Activated CD4-positive, alpha-beta memory T cell treated with anti-CD3 and anti-CD28 coated beads for 36 hours (primary cell): ENCODE measurements at regions not wholly inside any gene's neighbourhood (a gene's known extent, or its start where the extent isn't known, plus 50 kb on each side); places are given as distances from the start of the nearest gene placed in this dataset.

Experiments
- CTCF ChIA-PET: fragments of 350-600 bp; sonication (Branson Sonifier 250); formaldehyde crosslinking; loops from one replicate; lab custom pipeline; 2021; ENCODE audit warnings: antibody characterized with exemption, inconsistent platforms; lab: Charles Lee
- POLR2A ChIA-PET: fragments of 350-600 bp; sonication (Branson Sonifier 250); formaldehyde crosslinking; loops from one replicate; lab custom pipeline; 2021; ENCODE audit warnings: antibody characterized with exemption; lab: Charles Lee
- DNase-seq: peaks from one replicate; pipeline ENCODE4 v3.0.0-alpha.2; 2020
- H3K27ac Mint-ChIP-seq: one replicate; pipeline ENCODE4 v1.8.0; 2021; ENCODE audit warnings: mixed read lengths
- H3K27me3 Mint-ChIP-seq: one replicate; pipeline ENCODE4 v1.8.0; 2021; ENCODE audit warnings: mixed read lengths
- H3K36me3 Mint-ChIP-seq: one replicate; pipeline ENCODE4 v1.8.0; 2021; ENCODE audit warnings: mixed read lengths
- H3K4me1 Mint-ChIP-seq: one replicate; pipeline ENCODE4 v1.8.0; 2021; ENCODE audit warnings: low read depth, mixed read lengths
- H3K4me3 Mint-ChIP-seq: one replicate; pipeline ENCODE4 v1.8.0; 2021; ENCODE audit warnings: mild to moderate bottlenecking, mixed read lengths
- H3K9me3 Mint-ChIP-seq: one replicate; pipeline ENCODE4 v1.8.0; 2021; ENCODE audit warnings: mixed read lengths
- intact Hi-C: fragments of 100-400 bp; cut with micrococcal nuclease; formaldehyde crosslinking; loops from one replicate; pipeline ENCODE4 v1.15.1; 2023

DNA sequence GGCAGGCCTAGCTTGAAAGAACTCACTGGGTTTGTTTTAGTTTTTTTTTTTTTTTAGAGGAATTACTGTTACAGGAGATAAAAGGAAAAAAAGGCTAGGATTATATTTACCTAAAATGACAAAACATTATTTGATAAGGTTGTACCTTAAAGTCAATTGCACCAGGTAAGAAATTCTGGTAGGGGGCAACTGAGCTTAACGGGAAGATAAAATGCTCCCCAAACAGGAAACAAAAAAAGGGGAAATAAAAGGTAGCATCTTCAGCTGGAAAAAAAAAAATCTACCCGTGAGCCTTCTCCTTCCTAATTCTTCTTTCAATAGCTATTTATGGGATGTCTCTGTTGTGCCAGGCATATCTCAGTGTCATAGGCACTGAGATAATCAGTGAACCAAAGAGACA lies 164.5 kb downstream of the PIK3R1 start:
- H3K4me1 Mint-ChIP-seq = peaks cover 62% of the 10 kb centered on the region
- ChIA-PET POLR2A (no interaction called here), CTCF (interaction anchor here (0.8 kb wide), 1 partner anchor 100 kb away, joined by 3 read pairs; no protein-coding TSS in a partner anchor)
- no peaks in the 10 kb centered on the region for H3K36me3 Mint-ChIP-seq
- no peak overlapping the region for H3K27ac Mint-ChIP-seq
- H3K27me3 Mint-ChIP-seq = no peaks in the 10 kb centered on the region
- DNase-seq = no peak
- no peak overlapping the region for H3K4me3 Mint-ChIP-seq
- no peaks in the 10 kb centered on the region for H3K9me3 Mint-ChIP-seq
- intact Hi-C loops = loop anchor here (5.0 kb wide), 1 partner anchor 38 kb away; no protein-coding TSS in a partner anchor

DNA sequence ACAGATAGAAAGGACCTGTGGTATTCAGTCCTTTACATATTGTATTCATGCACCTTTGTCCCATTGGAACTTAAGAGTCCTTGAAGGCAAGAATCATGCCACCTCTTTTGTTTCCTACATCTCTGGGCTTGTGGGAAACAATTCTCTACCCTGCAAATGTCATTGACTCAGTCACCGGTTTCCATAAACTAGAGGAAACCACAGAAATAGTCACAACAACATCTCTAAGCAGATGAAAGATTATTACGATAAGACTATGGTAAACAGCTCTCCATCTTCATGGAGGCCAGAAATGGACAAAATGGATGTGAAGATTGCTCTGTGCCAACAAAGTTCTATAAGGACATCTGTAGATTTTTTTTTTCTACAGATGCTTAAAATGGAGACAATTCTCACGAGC lies 165.5 kb downstream of the PIK3R1 start:
- ChIA-PET CTCF (no interaction called here), POLR2A (no interaction called here)
- no peak for DNase-seq
- H3K27ac Mint-ChIP-seq = peak overlapping the region; percentile 52
- H3K27me3 Mint-ChIP-seq = no peaks in the 10 kb centered on the region
- intact Hi-C loops = loop anchor here (1.0 to 5.0 kb wide), 2 partner anchors 12 to 39 kb away; no protein-coding TSS in a partner anchor
- H3K4me1 Mint-ChIP-seq = peaks cover 66% of the 10 kb centered on the region
- no peaks in the 10 kb centered on the region for H3K36me3 Mint-ChIP-seq
- no peak overlapping the region for H3K4me3 Mint-ChIP-seq
- H3K9me3 Mint-ChIP-seq = no peaks in the 10 kb centered on the region

DNA sequence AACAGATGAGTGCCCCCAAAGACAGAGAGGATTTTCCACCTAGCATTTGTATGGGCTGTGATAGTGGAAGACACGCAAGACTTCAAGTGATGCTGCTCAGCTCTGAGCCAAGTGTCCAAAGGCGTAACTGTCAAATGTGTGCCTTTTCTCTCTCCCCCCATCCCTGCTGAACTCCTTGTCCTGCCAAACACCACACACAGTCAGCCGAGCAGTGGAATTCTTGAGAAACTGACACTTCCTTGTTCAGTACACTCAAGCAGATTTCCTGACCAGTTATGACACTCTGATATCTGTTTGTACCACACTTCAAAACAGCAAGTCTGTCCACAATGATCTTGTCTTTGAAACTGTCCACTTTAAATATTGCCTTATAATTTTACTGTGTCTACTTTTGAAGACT lies 166.4 kb downstream of the PIK3R1 start:
- ChIA-PET CTCF (no interaction called here), POLR2A (no interaction called here)
- intact Hi-C loops = loop anchor here (1.0 to 5.0 kb wide), 3 partner anchors 13 to 53 kb away; no protein-coding TSS in a partner anchor
- Mint-ChIP-seq H3K27me3 (no peaks in the 10 kb centered on the region), H3K4me1 (peaks cover 66% of the 10 kb centered on the region), H3K9me3 (no peaks in the 10 kb centered on the region), H3K4me3 (no peak overlapping the region), H3K36me3 (no peaks in the 10 kb centered on the region), H3K27ac (peak overlapping the region; percentile 14)
- DNase-seq = no peak

DNA sequence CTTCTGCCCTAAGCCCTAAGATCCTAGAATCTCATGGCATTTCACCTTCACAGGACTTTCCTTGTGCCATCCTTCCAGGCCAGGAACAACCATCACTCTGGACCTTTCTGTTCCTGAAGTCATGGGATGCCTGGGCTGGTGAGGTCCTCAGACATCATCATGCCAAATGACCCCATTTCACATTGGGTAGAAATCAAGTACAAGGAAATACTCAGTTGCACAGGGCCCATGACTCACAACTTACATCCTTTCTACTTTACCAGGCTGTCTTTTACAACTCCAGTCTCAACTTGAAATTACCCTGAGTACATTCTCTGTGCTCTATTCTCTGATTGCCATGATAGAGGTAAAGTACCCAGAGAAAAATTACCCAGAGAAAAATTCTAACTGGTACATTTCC lies 167.1 kb downstream of the PIK3R1 start:
- Mint-ChIP-seq H3K27me3 (no peaks in the 10 kb centered on the region), H3K36me3 (no peaks in the 10 kb centered on the region), H3K4me1 (peaks cover 63% of the 10 kb centered on the region), H3K27ac (peak overlapping the region; percentile 57), H3K4me3 (no peak overlapping the region), H3K9me3 (no peaks in the 10 kb centered on the region)
- DNase-seq = no peak
- POLR2A ChIA-PET = no interaction called here
- CTCF ChIA-PET = no interaction called here
- intact Hi-C loops = loop anchor here (2.0 to 5.0 kb wide), 2 partner anchors 40 to 52 kb away; no protein-coding TSS in a partner anchor

DNA sequence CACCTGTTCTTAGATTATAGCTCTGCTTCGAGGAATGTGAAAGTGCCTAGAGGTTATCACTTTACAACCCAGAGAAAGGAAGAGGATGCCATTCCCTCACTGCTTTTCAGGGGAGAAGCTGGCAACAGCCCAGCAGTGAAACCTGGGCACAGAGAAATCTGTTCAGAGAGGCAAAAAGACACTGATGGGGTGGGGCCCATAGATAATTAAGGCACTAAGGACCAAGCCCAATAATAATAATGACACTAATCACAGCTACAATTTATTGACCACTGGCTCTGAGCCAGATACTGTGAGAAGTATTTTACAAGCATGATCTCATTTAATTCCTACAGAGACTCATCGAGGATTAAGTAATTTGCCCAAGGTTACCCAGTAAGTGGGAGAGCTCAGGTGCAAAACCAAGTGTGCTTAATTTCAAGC lies 168.3 kb downstream of the PIK3R1 start:
- no peak overlapping the region for H3K4me3 Mint-ChIP-seq
- POLR2A ChIA-PET = no interaction called here
- CTCF ChIA-PET = no interaction called here
- H3K27ac Mint-ChIP-seq = no peak overlapping the region
- no peaks in the 10 kb centered on the region for H3K9me3 Mint-ChIP-seq
- no peaks in the 10 kb centered on the region for H3K36me3 Mint-ChIP-seq
- no peak for DNase-seq
- peaks cover 52% of the 10 kb centered on the region for H3K4me1 Mint-ChIP-seq
- H3K27me3 Mint-ChIP-seq = no peaks in the 10 kb centered on the region
- intact Hi-C loops = loop anchor here (2.0 to 5.0 kb wide), 2 partner anchors 42 to 51 kb away; no protein-coding TSS in a partner anchor

DNA sequence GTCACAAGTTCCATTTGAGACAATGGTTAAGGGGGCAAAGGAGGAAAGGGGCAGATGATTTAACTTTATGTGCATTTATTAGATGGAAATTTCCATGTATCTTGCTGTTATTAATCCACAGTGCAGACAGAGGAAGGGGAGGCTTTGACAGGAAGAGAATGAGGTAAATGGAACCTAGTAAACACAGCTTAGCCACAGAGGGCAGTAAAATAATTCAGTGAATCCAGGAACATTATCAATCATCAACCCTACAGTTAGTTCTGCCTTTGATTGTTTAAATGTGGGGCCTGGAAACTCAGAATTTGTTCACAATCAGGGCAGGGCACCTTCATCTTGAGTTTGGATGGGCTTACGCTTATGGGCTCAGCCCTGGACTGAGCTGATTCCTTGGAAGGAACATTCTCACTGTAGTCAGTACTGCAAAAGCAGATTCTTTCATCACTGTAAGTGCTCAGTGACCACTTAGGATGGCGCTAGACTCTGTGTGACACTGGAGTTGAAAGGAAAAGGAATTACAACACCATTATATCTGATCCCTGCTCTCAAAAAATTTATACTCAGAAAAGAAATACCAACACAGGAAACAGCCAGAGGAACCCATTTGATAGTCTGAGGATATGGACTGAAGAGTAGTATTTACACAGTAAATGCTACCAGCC lies 169.5 kb downstream of the PIK3R1 start:
- intact Hi-C loops = loop anchor here (5.0 kb wide), 1 partner anchor 43 kb away; no protein-coding TSS in a partner anchor
- DNase-seq = no peak
- ChIA-PET POLR2A (no interaction called here), CTCF (interaction anchor here (0.6 kb wide), 1 partner anchor 1136 kb away, joined by 4 read pairs; no protein-coding TSS in a partner anchor)
- Mint-ChIP-seq H3K36me3 (no peaks in the 10 kb centered on the region), H3K4me3 (no peak overlapping the region), H3K27me3 (no peaks in the 10 kb centered on the region), H3K27ac (no peak overlapping the region), H3K9me3 (no peaks in the 10 kb centered on the region), H3K4me1 (peaks cover 48% of the 10 kb centered on the region)

DNA sequence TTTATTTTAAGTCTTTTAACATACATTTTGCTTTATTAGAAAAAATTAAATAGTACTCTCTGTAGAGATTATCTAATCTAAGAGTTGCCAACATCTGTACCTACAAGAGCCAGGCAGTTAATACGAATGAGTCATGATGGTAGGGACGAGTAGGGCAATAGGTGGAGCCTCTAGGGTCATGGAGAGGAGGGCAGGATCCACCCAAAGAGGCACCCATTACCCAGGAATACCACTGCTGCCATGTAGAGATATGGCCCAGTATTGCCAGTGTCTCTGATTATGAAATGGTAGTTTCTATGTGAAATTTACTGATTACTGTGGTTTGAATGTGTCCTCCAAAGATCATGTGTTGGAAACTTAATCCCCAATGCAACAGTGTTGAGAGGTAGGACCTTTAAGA lies 170.4 kb downstream of the PIK3R1 start:
- intact Hi-C loops = no loop called here
- H3K27me3 Mint-ChIP-seq = no peaks in the 10 kb centered on the region

DNA sequence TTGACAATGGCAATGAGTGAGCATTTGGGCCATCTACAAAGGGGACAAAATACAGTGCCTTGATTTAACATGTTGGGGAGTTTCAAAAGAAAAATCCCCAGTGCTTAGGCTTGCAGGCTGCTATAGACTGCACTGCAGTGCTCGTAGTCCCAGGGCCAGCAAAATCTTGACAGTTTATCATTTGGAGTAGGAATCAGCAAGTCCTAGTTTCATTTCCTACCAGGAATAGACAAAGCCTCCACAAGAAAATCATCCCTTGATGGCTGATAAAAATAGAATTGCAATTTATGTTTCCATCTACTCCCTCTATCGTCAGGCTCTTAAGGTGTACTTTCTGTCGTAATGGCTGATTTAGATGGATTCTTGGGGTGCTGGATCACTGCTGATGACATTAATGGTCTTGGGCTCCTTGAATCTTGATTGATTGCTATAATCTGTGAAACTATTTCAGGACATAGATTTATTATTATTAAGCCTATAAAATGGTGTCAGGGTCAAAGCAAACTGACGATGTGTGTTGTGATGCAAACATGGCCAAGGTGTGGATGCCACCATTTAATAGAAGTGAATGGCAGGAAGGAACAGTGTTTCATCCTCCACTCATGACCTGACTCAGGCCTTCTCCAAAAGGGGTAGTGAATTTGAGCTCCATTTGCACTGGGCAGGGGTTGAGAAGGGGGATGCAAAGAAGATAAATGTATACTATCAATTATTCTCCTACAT lies 171.7 kb downstream of the PIK3R1 start:
- intact Hi-C loops = no loop called here
- ChIA-PET POLR2A (no interaction called here), CTCF (interaction anchor here (0.6 kb wide), 1 partner anchor 101 kb away, joined by 3 read pairs; no protein-coding TSS in a partner anchor)
- Mint-ChIP-seq H3K4me1 (peaks cover 29% of the 10 kb centered on the region), H3K36me3 (no peaks in the 10 kb centered on the region), H3K9me3 (peaks cover 4% of the 10 kb centered on the region), H3K4me3 (no peak overlapping the region), H3K27me3 (no peaks in the 10 kb centered on the region), H3K27ac (no peak overlapping the region)
- DNase-seq = no peak

More for the DNA sequence above, 170.4 kb downstream of the PIK3R1 start:
- H3K27ac Mint-ChIP-seq = no peak overlapping the region
- CTCF ChIA-PET = no interaction called here
- DNase-seq = no peak
- no peaks in the 10 kb centered on the region for H3K9me3 Mint-ChIP-seq
- H3K4me1 Mint-ChIP-seq = peaks cover 42% of the 10 kb centered on the region
- no peaks in the 10 kb centered on the region for H3K36me3 Mint-ChIP-seq
- POLR2A ChIA-PET = no interaction called here
- no peak overlapping the region for H3K4me3 Mint-ChIP-seq

DNA sequence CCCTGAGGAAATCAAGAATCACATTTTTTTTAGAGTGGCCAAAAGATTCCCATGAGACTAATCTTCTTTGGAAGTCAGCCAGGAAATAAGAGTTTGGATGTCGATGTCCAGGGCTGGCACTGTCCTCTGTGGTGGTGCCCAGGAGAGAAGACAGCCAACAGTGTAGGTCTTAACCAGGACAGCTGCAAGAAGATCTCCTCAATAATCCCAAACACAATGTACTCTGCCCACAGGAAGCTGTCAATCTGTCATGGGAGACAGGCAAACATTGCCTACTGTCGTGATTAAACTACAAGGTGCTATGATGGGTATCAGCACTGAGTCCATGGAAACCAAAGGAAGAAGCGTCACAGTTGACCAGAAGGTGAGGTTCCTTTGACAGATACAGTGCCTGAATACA lies 174.1 kb downstream of the PIK3R1 start:
- Mint-ChIP-seq H3K36me3 (no peaks in the 10 kb centered on the region), H3K4me3 (no peak overlapping the region), H3K4me1 (peaks cover 18% of the 10 kb centered on the region), H3K27me3 (no peaks in the 10 kb centered on the region), H3K9me3 (peaks cover 4% of the 10 kb centered on the region), H3K27ac (no peak overlapping the region)
- CTCF ChIA-PET = no interaction called here
- DNase-seq = no peak
- POLR2A ChIA-PET = no interaction called here
- intact Hi-C loops = no loop called here

DNA sequence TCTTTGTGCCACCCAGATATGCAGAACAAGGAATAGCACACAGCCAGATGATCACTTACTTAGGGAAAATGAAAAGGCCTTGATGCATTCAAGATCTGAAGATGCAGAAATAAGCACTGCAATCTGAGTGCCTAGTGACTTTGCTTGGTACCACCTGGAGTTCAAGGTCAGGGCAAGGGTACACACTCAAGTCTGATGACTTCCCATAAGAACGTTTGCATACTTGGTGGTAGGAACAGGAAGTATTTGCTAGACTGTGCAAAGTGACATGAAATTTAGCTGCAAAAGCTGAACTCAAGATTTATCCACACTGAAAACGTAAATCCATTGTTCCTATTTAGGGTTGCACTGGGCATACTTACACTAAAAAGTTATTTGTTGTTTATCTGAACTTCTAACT lies 177.1 kb downstream of the PIK3R1 start:
- intact Hi-C loops = no loop called here
- POLR2A ChIA-PET = no interaction called here
- no peaks in the 10 kb centered on the region for H3K27me3 Mint-ChIP-seq
- DNase-seq = no peak
- H3K36me3 Mint-ChIP-seq = no peaks in the 10 kb centered on the region
- H3K27ac Mint-ChIP-seq = no peak overlapping the region
- peaks cover 10% of the 10 kb centered on the region for H3K4me1 Mint-ChIP-seq
- peaks cover 6% of the 10 kb centered on the region for H3K9me3 Mint-ChIP-seq
- H3K4me3 Mint-ChIP-seq = no peak overlapping the region
- CTCF ChIA-PET = interaction anchor here (1.3 kb wide), 1 partner anchor 70 kb away, joined by 4 read pairs; no protein-coding TSS in a partner anchor

DNA sequence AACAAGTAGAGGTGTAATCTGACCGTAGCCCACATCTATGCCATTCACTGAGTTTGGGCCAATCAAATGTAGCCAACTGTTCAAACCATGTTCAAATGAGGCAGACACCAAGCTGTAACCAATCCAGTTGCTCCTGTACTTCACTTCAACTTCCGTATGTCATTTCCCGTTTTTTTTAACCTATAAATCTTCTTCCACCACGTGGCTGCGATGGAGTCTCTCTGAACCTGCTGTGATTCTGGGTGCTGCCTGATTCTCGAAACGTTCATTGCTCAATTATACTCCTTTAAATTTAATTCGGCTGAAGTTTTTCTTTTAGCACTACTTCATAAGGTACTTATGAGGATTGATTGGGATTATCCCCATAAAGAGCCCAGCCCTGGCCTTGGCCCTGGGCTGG lies 179.7 kb downstream of the PIK3R1 start:
- POLR2A ChIA-PET = no interaction called here
- H3K27ac Mint-ChIP-seq = no peak overlapping the region
- no peak for DNase-seq
- H3K4me3 Mint-ChIP-seq = no peak overlapping the region
- peaks cover 13% of the 10 kb centered on the region for H3K4me1 Mint-ChIP-seq
- CTCF ChIA-PET = no interaction called here
- no peaks in the 10 kb centered on the region for H3K36me3 Mint-ChIP-seq
- intact Hi-C loops = no loop called here
- peaks cover 9% of the 10 kb centered on the region for H3K9me3 Mint-ChIP-seq
- H3K27me3 Mint-ChIP-seq = no peaks in the 10 kb centered on the region

DNA sequence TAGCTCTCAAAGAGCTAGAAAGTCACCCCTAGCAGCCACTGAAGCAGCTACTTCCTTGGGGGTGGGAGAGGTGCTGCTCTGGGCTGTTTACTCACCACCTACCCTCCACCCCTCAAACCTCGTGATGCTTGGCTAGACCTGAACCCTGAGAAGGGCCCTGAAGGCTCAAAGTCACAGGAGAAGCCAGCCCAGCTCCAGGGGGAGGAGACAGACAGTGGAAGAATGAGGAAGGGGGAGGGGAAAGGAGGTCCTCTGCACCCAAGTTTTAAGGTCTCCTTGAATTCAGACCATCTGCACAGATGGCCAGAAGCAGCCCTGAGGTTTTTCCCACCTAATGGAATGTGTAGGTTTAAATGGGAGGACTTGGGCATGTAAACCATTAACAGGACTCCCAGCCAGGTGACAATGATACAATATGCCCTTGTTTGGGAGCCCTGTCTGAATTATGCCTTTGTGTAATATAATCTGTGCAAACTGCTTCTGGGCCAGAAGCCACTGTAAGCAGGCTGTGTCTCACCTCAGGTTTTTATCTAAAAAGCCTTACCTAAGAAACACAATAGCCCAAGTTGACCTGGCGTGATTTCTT lies 180.5 kb downstream of the PIK3R1 start:
- POLR2A ChIA-PET = no interaction called here
- no peaks in the 10 kb centered on the region for H3K27me3 Mint-ChIP-seq
- H3K4me3 Mint-ChIP-seq = no peak overlapping the region
- H3K27ac Mint-ChIP-seq = no peak overlapping the region
- intact Hi-C loops = no loop called here
- H3K36me3 Mint-ChIP-seq = no peaks in the 10 kb centered on the region
- DNase-seq = no peak
- peaks cover 13% of the 10 kb centered on the region for H3K4me1 Mint-ChIP-seq
- H3K9me3 Mint-ChIP-seq = peaks cover 9% of the 10 kb centered on the region
- CTCF ChIA-PET = no interaction called here
